ENCODE measurements at regions not wholly inside any gene's neighbourhood (a gene's known extent, or its start where the extent isn't known, plus 50 kb on each side); places are given as distances from the start of the nearest gene placed in this dataset.

- no peak for TF ChIP-seq EZH2 (IDR thresholded peaks at IDR 0.05; ENCODE audit: borderline replicate concordance, insufficient read depth, low read depth, low read length, poor library complexity, severe bottlenecking)
- TF ChIP-seq, protein P1, sequence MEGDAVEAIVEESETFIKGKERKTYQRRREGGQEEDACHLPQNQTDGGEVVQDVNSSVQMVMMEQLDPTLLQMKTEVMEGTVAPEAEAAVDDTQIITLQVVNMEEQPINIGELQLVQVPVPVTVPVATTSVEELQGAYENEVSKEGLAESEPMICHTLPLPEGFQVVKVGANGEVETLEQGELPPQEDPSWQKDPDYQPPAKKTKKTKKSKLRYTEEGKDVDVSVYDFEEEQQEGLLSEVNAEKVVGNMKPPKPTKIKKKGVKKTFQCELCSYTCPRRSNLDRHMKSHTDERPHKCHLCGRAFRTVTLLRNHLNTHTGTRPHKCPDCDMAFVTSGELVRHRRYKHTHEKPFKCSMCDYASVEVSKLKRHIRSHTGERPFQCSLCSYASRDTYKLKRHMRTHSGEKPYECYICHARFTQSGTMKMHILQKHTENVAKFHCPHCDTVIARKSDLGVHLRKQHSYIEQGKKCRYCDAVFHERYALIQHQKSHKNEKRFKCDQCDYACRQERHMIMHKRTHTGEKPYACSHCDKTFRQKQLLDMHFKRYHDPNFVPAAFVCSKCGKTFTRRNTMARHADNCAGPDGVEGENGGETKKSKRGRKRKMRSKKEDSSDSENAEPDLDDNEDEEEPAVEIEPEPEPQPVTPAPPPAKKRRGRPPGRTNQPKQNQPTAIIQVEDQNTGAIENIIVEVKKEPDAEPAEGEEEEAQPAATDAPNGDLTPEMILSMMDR (IDR thresholded peaks at IDR 0.05), result no peak
Observed at GRCh38 chr2:63738019-63738418, 103.7 kb upstream of the UGP2 start.

All from B cell (primary cell).